ENCODE measurements at regions not wholly inside any gene's neighbourhood (a gene's known extent, or its start where the extent isn't known, plus 50 kb on each side); places are given as distances from the start of the nearest gene placed in this dataset.

DNA sequence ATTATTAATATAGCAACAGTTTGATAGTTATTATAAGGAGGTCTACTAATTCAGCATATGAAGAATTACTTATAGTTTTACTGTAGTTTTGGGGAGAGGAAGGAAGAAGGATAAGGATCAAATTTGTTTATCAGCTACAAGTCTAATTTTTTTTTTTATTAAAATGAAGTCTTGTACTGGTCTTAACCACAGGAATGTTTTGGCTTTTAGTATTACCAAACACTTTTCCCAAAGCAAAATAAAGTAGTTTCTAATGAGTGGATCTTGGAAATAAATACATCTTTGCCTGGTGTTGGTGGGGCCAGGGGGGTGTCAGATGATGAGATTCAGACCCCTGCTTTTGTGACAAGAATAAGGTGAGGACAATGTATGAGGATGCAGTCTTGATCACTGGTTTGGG lies 57.2 kb upstream of the ZDHHC17 start:
- Histone ChIP-seq H3K27me3 (no peaks in the 10 kb centered on the region), H3K36me3 (no peaks in the 10 kb centered on the region), H3K4me1 (no peaks in the 10 kb centered on the region), H3K9me3 (no peaks in the 10 kb centered on the region), H3K27ac (no peak overlapping the region), H3K4me3 (no peak overlapping the region)
- TF ChIP-seq, protein P1, sequence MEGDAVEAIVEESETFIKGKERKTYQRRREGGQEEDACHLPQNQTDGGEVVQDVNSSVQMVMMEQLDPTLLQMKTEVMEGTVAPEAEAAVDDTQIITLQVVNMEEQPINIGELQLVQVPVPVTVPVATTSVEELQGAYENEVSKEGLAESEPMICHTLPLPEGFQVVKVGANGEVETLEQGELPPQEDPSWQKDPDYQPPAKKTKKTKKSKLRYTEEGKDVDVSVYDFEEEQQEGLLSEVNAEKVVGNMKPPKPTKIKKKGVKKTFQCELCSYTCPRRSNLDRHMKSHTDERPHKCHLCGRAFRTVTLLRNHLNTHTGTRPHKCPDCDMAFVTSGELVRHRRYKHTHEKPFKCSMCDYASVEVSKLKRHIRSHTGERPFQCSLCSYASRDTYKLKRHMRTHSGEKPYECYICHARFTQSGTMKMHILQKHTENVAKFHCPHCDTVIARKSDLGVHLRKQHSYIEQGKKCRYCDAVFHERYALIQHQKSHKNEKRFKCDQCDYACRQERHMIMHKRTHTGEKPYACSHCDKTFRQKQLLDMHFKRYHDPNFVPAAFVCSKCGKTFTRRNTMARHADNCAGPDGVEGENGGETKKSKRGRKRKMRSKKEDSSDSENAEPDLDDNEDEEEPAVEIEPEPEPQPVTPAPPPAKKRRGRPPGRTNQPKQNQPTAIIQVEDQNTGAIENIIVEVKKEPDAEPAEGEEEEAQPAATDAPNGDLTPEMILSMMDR (IDR thresholded peaks at IDR 0.05), result no peak
- no peak for TF ChIP-seq POLR2A (IDR thresholded peaks at IDR 0.05)
- intact Hi-C loops (cut with DNase I; ENCODE audit: low total_unique reads), result no loop called here
- DNase-seq (ENCODE audit: low spot score in 2 of 2), result no peak

DNA sequence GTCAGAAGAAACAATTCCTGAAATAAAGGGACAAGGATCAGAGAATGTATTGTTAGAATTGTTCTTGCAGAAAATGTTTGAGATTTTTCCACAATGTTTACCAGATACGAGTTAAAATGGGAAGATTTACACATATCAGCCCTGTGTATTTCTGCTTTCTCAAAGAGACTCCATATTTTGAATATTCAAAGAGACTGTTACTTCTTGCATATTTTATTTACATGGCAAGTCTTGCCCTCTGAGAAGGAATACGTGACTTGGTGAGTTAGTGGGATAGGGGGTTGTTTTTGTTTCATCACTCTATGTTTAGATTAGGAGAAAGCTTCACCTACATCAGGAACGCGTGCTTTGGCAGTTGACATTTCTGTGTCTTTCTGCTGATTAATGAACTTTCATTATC lies 56.1 kb upstream of the ZDHHC17 start:
- no peaks in the 10 kb centered on the region for H3K36me3 ChIP-seq
- no peaks in the 10 kb centered on the region for H3K4me1 ChIP-seq
- no peaks in the 10 kb centered on the region for H3K27me3 ChIP-seq
- no peaks in the 10 kb centered on the region for H3K9me3 ChIP-seq
- H3K27ac ChIP-seq, result no peak overlapping the region
- intact Hi-C loops (cut with DNase I; ENCODE audit: low total_unique reads), result no loop called here
- no peak for TF ChIP-seq POLR2A (IDR thresholded peaks at IDR 0.05)
- TF ChIP-seq POLR2AphosphoS5 (IDR thresholded peaks at IDR 0.05), result no peak
- TF ChIP-seq, protein P1 (IDR thresholded peaks at IDR 0.05), result no peak
- no peak overlapping the region for H3K4me3 ChIP-seq
- no peak for DNase-seq (ENCODE audit: low spot score in 2 of 2)

DNA sequence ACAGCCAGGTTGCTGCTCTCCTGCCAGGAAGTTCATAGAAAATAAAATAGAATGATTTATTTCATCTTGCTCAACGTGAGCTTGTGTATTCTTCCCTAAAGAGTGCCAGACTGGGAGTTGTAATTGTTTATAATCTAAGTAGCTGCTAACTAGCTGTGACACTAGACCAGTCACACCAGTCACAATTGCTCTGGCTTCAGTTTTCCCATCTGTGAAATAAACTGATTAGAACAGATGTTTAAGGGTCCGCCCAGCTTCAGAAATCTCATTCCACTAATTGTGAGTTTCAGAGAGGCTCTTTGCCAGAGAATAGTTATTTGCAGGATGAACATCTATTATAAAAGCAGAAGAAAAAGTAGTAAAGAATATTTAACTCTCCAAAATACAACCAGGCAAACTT lies 55.6 kb upstream of the ZDHHC17 start:
- Histone ChIP-seq H3K4me3 (no peak overlapping the region), H3K27me3 (no peaks in the 10 kb centered on the region), H3K4me1 (no peaks in the 10 kb centered on the region), H3K27ac (no peak overlapping the region), H3K9me3 (no peaks in the 10 kb centered on the region), H3K36me3 (no peaks in the 10 kb centered on the region)
- intact Hi-C loops (cut with DNase I; ENCODE audit: low total_unique reads), result no loop called here
- no peak for DNase-seq (ENCODE audit: low spot score in 2 of 2)
- TF ChIP-seq POLR2AphosphoS5 (IDR thresholded peaks at IDR 0.05) (no peak), POLR2A (IDR thresholded peaks at IDR 0.05) (no peak)
- TF ChIP-seq, protein P1 (IDR thresholded peaks at IDR 0.05), result no peak

DNA sequence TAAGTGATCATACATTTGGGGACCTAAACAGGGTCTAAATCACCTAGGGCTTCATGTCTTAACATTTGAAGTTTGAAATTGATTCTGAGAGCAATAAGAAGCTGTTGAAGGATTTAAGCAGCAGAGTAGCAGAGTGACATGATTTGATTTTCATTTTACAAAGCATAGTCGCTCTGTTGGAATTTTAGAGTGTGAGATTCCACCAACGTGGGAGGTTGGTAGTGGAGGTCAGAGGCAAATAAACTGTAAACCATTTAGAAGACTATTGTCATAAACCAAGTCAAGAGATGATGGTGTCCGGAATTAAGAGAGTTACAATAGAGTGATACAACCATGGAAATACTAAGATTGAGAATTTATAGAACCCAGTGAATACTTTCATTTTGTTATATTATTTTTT lies 52.7 kb upstream of the ZDHHC17 start:
- DNase-seq (ENCODE audit: low spot score in 2 of 2), result no peak
- Histone ChIP-seq H3K4me3 (no peak overlapping the region), H3K27ac (no peak overlapping the region), H3K4me1 (no peaks in the 10 kb centered on the region), H3K9me3 (no peaks in the 10 kb centered on the region), H3K36me3 (no peaks in the 10 kb centered on the region), H3K27me3 (no peaks in the 10 kb centered on the region)
- TF ChIP-seq, protein P1 (IDR thresholded peaks at IDR 0.05), result no peak
- TF ChIP-seq POLR2AphosphoS5 (IDR thresholded peaks at IDR 0.05) (no peak), POLR2A (IDR thresholded peaks at IDR 0.05) (no peak)
- intact Hi-C loops (cut with DNase I; ENCODE audit: low total_unique reads), result no loop called here

DNA sequence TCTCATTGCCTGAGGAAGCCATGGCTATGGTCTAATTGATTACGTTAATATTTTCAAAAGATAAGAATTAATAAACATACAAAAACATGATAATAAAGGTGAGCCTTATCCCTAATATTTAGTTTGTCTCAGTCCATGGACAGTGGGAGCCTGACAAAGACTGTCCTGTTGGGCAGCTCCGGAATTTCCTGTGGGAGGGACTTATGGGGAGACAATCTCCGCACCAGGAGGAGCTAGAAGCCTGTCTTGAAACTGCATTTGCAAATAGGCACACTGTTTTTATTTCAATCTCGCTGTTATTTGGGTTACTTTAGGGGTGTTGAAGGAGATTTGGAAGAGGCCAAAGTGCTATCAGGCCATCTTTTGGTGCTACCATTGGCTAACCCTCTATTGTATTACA lies 50.8 kb upstream of the ZDHHC17 start:
- Histone ChIP-seq H3K4me3 (no peak overlapping the region), H3K9me3 (no peaks in the 10 kb centered on the region)

More for the DNA sequence above, 50.8 kb upstream of the ZDHHC17 start:
- Histone ChIP-seq H3K4me1 (no peaks in the 10 kb centered on the region), H3K27me3 (no peaks in the 10 kb centered on the region), H3K27ac (no peak overlapping the region), H3K36me3 (no peaks in the 10 kb centered on the region)
- no peak for DNase-seq (ENCODE audit: low spot score in 2 of 2)
- TF ChIP-seq POLR2A (IDR thresholded peaks at IDR 0.05), result no peak
- TF ChIP-seq POLR2AphosphoS5 (IDR thresholded peaks at IDR 0.05), result no peak
- TF ChIP-seq, protein P1 (IDR thresholded peaks at IDR 0.05), result no peak
- intact Hi-C loops (cut with DNase I; ENCODE audit: low total_unique reads), result no loop called here
